ENCODE measurements at regions not wholly inside any gene's neighbourhood (a gene's known extent, or its start where the extent isn't known, plus 50 kb on each side); places are given as distances from the start of the nearest gene placed in this dataset.

GRCh38 chr20:7571521-7572055, 368.7 kb downstream of the HAO1 start:
- TF ChIP-seq JUNB (IDR thresholded peaks at IDR 0.05) (no peak), CTCF (IDR thresholded peaks at IDR 0.05) (no peak), MAX (IDR thresholded peaks at IDR 0.05) (no peak), POLR2A (IDR thresholded peaks at IDR 0.05; ENCODE audit: low read length) (no peak), PHF8 (IDR thresholded peaks at IDR 0.05; ENCODE audit: borderline replicate concordance, low read depth) (no peak), CBX8 (IDR thresholded peaks at IDR 0.05) (no peak), PBX3 (IDR thresholded peaks at IDR 0.05) (no peak), JUN (IDR thresholded peaks at IDR 0.05) (no peak), TP53 (CRISPR knock-in tag; IDR thresholded peaks at IDR 0.05) (no peak), MAZ (IDR thresholded peaks at IDR 0.05; ENCODE audit: borderline replicate concordance, low read depth, low read length) (no peak)

Data from A549 (cell line).